Lower leg skin (tissue), 3 donors: ENCODE measurements at regions not wholly inside any gene's neighbourhood (a gene's known extent, or its start where the extent isn't known, plus 50 kb on each side); places are given as distances from the start of the nearest gene placed in this dataset.

Experiments used
- CTCF ChIP-seq, 3 donors: fragments of 450-650 bp; IDR thresholded peaks; one replicate each; pipeline ENCODE4 v1.5.1; 2016; ENCODE audit warnings: antibody characterized with exemption in 3 of 3, mild to moderate bottlenecking in 3 of 3, moderate library complexity in 2 of 3
- POLR2A ChIP-seq, 2 donors: fragments of 450-650 bp; IDR thresholded peaks; one replicate each; pipeline ENCODE4 v1.6.1; 2016 to 2017; ENCODE audit warnings: antibody characterized with exemption in 2 of 2, mild to moderate bottlenecking in 1 of 2, moderate library complexity in 1 of 2

GRCh38 chr12:81835783-81836182 is 76.6 kb upstream of the PPFIA2 start:
- TF ChIP-seq CTCF (IDR thresholded peaks at IDR 0.05) (no peak), POLR2A (IDR thresholded peaks at IDR 0.05) (no peak)
